Osteoblast (primary cell): ENCODE measurements at regions not wholly inside any gene's neighbourhood (a gene's known extent, or its start where the extent isn't known, plus 50 kb on each side); places are given as distances from the start of the nearest gene placed in this dataset.
A peak's percentile ranks its signal among the peaks of the same experiment; 100 is the strongest.

ENCODE experiments used
- DNase-seq: peaks from one replicate; pipeline ENCODE4 v3.0.0; 2011; ENCODE audit warnings: low spot score, mixed read lengths; ENCODE audit not compliant: insufficient read length; ENCODE audit errors: missing footprints
- H2AFZ ChIP-seq: 2 replicates; pipeline ENCODE4 v1.6.0; 2011; ENCODE audit warnings: mild to moderate bottlenecking, low read length
- H3K27ac ChIP-seq: 2 replicates; pipeline ENCODE4 v1.5.1; 2011; ENCODE audit warnings: mild to moderate bottlenecking, low read depth, low read length, moderate library complexity
- H3K27me3 ChIP-seq: 2 replicates; pipeline ENCODE4 v1.6.0; 2012; ENCODE audit warnings: mild to moderate bottlenecking, control low read depth, inconsistent platforms, low read length, moderate library complexity; ENCODE audit not compliant: insufficient read depth
- H3K36me3 ChIP-seq: 2 replicates; pipeline ENCODE4 v1.5.1; 2011; ENCODE audit warnings: mild to moderate bottlenecking, low read length, control low read depth, moderate library complexity; ENCODE audit not compliant: insufficient read depth
- H3K4me1 ChIP-seq: 2 replicates; pipeline ENCODE4 v1.5.1; 2011; ENCODE audit warnings: mild to moderate bottlenecking, low read length, control low read depth, moderate library complexity; ENCODE audit not compliant: insufficient read depth
- H3K4me2 ChIP-seq: 2 replicates; pipeline ENCODE4 v1.6.0; 2011; ENCODE audit warnings: mild to moderate bottlenecking, low read length; ENCODE audit not compliant: insufficient read depth
- H3K4me3 ChIP-seq: fragments of 200-600 bp; sonication (generic); 3 replicates; pipeline ENCODE4 v1.5.1; 2012; ENCODE audit warnings: mild to moderate bottlenecking, low read length, inconsistent platforms; ENCODE audit not compliant: insufficient read depth
- H3K79me2 ChIP-seq: 2 replicates; pipeline ENCODE4 v1.6.0; 2012; ENCODE audit warnings: mild to moderate bottlenecking, low read length, control low read depth, inconsistent platforms; ENCODE audit not compliant: insufficient read depth
- H3K9me3 ChIP-seq: 2 replicates; pipeline ENCODE4 v1.5.1; 2011; ENCODE audit warnings: low read depth, low read length, control low read depth
- H4K20me1 ChIP-seq: 2 replicates; pipeline ENCODE4 v1.6.0; 2012; ENCODE audit warnings: mild to moderate bottlenecking, low read length, control low read depth; ENCODE audit not compliant: insufficient read depth
- CTCF ChIP-seq: IDR thresholded peaks from 2 replicates; pipeline ENCODE4 v1.5.1; 2011; ENCODE audit warnings: mild to moderate bottlenecking, low read depth, low read length, moderate library complexity; ENCODE audit errors: extremely low read depth

GRCh38 chr18:42632801-42633200 lies 482.7 kb downstream of the RIT2 start:
- Histone ChIP-seq H2AFZ (no peak overlapping the region), H3K27me3 (no peaks in the 10 kb centered on the region), H3K79me2 (no peaks in the 10 kb centered on the region), H3K27ac (no peak overlapping the region), H3K4me1 (no peaks in the 10 kb centered on the region), H4K20me1 (no peaks in the 10 kb centered on the region), H3K4me3 (no peak overlapping the region), H3K36me3 (no peaks in the 10 kb centered on the region), H3K9me3 (no peaks in the 10 kb centered on the region), H3K4me2 (no peak overlapping the region)
- TF ChIP-seq CTCF = no peak
- no peak for DNase-seq

- H3K36me3 ChIP-seq = no peaks in the 10 kb centered on the region
- no peaks in the 10 kb centered on the region for H3K27me3 ChIP-seq
- TF ChIP-seq CTCF = peak; percentile 6
- no peak overlapping the region for H3K4me2 ChIP-seq
- H3K4me1 ChIP-seq = no peaks in the 10 kb centered on the region
- H3K9me3 ChIP-seq = no peaks in the 10 kb centered on the region
- no peak overlapping the region for H3K27ac ChIP-seq
- H2AFZ ChIP-seq = no peak overlapping the region
- H3K4me3 ChIP-seq = no peak overlapping the region
- H3K79me2 ChIP-seq = no peaks in the 10 kb centered on the region
- no peaks in the 10 kb centered on the region for H4K20me1 ChIP-seq
- no peak for DNase-seq
Observed at GRCh38 chr18:42635378-42636048, 480.0 kb downstream of the RIT2 start.

GRCh38 chr18:42636309-42636708 lies 479.2 kb downstream of the RIT2 start:
- no peak for DNase-seq
- no peak overlapping the region for H3K27ac ChIP-seq
- no peak overlapping the region for H3K4me2 ChIP-seq
- H2AFZ ChIP-seq = no peak overlapping the region
- H4K20me1 ChIP-seq = no peaks in the 10 kb centered on the region
- H3K9me3 ChIP-seq = no peaks in the 10 kb centered on the region
- TF ChIP-seq CTCF = no peak
- H3K27me3 ChIP-seq = no peaks in the 10 kb centered on the region
- H3K4me1 ChIP-seq = no peaks in the 10 kb centered on the region
- no peaks in the 10 kb centered on the region for H3K79me2 ChIP-seq
- no peaks in the 10 kb centered on the region for H3K36me3 ChIP-seq
- H3K4me3 ChIP-seq = no peak overlapping the region

GRCh38 chr18:42640160-42640559 lies 475.3 kb downstream of the RIT2 start:
- H3K36me3 ChIP-seq = no peaks in the 10 kb centered on the region
- H4K20me1 ChIP-seq = no peaks in the 10 kb centered on the region
- DNase-seq = no peak
- H3K4me3 ChIP-seq = no peak overlapping the region
- H3K4me1 ChIP-seq = no peaks in the 10 kb centered on the region
- no peak overlapping the region for H2AFZ ChIP-seq
- H3K79me2 ChIP-seq = no peaks in the 10 kb centered on the region
- H3K27ac ChIP-seq = no peak overlapping the region
- no peak overlapping the region for H3K4me2 ChIP-seq
- no peak for TF ChIP-seq CTCF
- no peaks in the 10 kb centered on the region for H3K27me3 ChIP-seq
- H3K9me3 ChIP-seq = no peaks in the 10 kb centered on the region
